ENCODE measurements at regions not wholly inside any gene's neighbourhood (a gene's known extent, or its start where the extent isn't known, plus 50 kb on each side); places are given as distances from the start of the nearest gene placed in this dataset.

- no peak for TF ChIP-seq CTCF (IDR thresholded peaks at IDR 0.05; ENCODE audit: borderline replicate concordance, insufficient read depth, low read depth, low read length)
- no peak overlapping the region for H3K4me3 ChIP-seq (ENCODE audit: low read depth, low read length)
Observed at GRCh38 chr15:77855871-77856270, 221.6 kb downstream of the TBC1D2B start.

GRCh38 chr15:77854980-77855379 lies 222.3 kb upstream of the LINGO1 start:
- TF ChIP-seq CTCF (IDR thresholded peaks at IDR 0.05; ENCODE audit: borderline replicate concordance, insufficient read depth, low read depth, low read length) = no peak
- H3K4me3 ChIP-seq (ENCODE audit: low read depth, low read length) = no peak overlapping the region

GRCh38 chr15:77853910-77854309 lies 221.2 kb upstream of the LINGO1 start:
- TF ChIP-seq CTCF (IDR thresholded peaks at IDR 0.05; ENCODE audit: borderline replicate concordance, insufficient read depth, low read depth, low read length) = no peak

GRCh38 chr15:77853008-77853328 lies 220.3 kb upstream of the LINGO1 start:
- TF ChIP-seq CTCF (IDR thresholded peaks at IDR 0.05; ENCODE audit: borderline replicate concordance, insufficient read depth, low read depth, low read length) = no peak
- no peak overlapping the region for H3K4me3 ChIP-seq (ENCODE audit: low read depth, low read length)

More at GRCh38 chr15:77853910-77854309, 221.2 kb upstream of the LINGO1 start:
- no peak overlapping the region for H3K4me3 ChIP-seq (ENCODE audit: low read depth, low read length)

DNA sequence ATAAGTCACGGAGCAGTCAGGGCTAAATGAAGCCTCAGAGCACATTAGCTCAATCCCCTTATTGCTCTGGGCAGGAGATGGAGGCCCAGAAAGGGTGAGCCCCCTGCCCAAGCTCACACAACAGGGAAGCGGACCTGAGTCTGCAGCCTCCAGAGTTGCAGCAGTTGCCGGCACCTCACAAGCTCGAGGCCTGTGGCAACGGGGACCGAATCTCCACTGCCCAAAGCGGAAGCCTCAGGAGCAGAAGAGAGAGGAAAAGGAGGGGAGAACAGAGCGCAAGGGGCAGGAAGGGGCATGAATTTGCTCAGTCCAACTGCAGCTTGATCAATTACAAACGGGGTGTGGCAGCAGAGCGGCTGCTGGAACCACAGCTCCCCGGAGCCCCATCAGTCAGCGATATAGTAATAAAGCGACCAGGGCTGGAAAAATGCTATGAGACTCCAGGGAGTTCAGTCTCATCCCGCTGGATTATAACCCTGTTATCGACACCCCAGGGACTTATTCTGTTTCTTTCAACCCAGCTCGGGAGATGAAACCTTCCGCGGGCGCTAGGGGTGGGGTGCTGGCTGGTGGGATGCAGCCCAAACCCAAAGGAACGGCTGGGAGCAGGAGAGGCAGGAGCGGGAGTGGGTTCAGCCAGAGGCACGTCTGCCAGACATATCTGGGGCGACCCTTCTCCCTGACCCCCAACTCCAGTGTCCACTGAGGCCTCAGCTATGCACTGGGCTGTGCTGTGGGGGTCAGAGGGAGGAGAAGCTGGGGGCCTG lies 219.7 kb upstream of the LINGO1 start:
- no peak for TF ChIP-seq CTCF (IDR thresholded peaks at IDR 0.05; ENCODE audit: borderline replicate concordance, insufficient read depth, low read depth, low read length)
- H3K4me3 ChIP-seq (ENCODE audit: low read depth, low read length) = no peak overlapping the region

DNA sequence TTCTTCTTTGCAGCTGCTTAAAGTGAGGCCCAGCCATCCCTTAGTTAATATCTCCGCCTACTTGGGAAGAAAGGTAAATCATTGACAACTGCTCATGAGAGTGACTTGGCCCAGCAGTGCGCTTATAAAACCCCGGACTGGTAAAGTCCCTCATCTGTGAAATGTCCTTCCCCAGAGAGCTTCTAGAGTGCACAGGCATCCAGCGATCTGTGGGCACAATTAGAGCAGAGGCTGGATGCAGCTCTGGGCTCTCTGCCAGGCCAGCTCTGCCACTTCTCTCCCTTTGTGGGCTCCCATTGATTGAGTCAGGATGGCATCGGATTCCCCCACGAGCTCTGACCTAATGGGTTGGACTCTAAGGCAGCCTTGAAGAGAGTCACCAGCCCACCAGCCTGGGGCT lies 219.0 kb upstream of the LINGO1 start:
- no peak for TF ChIP-seq CTCF (IDR thresholded peaks at IDR 0.05; ENCODE audit: borderline replicate concordance, insufficient read depth, low read depth, low read length)
- H3K4me3 ChIP-seq (ENCODE audit: low read depth, low read length) = no peak overlapping the region

- H3K4me3 ChIP-seq (ENCODE audit: low read depth, low read length) = no peak overlapping the region
- no peak for TF ChIP-seq CTCF (IDR thresholded peaks at IDR 0.05; ENCODE audit: borderline replicate concordance, insufficient read depth, low read depth, low read length)
Observed at GRCh38 chr15:77851086-77851485, 218.4 kb upstream of the LINGO1 start.
